ENCODE measurements at regions not wholly inside any gene's neighbourhood (a gene's known extent, or its start where the extent isn't known, plus 50 kb on each side); places are given as distances from the start of the nearest gene placed in this dataset.

DNA sequence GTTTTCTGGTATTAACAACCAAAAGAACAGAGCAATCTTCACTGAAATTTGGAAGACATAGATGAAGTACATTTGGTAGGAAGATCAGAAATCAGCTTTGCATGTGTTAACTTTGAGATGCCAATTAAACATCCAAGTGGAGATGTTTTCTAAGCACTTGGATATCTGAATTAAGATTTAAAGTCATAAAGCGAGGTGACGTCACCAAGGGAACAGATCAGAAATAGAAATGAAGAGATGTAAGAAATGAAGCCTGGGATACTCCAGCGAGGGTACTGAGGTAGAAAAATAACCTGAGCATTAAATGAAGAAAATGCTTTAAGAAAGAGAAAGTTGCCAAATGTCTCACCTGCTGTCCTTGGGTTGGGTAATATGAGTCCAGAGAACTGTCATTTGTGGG, 1223.3 kb downstream of the MAT2B start:
- TF ChIP-seq, protein P1, sequence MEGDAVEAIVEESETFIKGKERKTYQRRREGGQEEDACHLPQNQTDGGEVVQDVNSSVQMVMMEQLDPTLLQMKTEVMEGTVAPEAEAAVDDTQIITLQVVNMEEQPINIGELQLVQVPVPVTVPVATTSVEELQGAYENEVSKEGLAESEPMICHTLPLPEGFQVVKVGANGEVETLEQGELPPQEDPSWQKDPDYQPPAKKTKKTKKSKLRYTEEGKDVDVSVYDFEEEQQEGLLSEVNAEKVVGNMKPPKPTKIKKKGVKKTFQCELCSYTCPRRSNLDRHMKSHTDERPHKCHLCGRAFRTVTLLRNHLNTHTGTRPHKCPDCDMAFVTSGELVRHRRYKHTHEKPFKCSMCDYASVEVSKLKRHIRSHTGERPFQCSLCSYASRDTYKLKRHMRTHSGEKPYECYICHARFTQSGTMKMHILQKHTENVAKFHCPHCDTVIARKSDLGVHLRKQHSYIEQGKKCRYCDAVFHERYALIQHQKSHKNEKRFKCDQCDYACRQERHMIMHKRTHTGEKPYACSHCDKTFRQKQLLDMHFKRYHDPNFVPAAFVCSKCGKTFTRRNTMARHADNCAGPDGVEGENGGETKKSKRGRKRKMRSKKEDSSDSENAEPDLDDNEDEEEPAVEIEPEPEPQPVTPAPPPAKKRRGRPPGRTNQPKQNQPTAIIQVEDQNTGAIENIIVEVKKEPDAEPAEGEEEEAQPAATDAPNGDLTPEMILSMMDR (IDR thresholded peaks at IDR 0.05) = no peak
- TF ChIP-seq ZFX (IDR thresholded peaks at IDR 0.05; ENCODE audit: borderline replicate concordance) = no peak
